ENCODE measurements at regions not wholly inside any gene's neighbourhood (a gene's known extent, or its start where the extent isn't known, plus 50 kb on each side); places are given as distances from the start of the nearest gene placed in this dataset.

DNA sequence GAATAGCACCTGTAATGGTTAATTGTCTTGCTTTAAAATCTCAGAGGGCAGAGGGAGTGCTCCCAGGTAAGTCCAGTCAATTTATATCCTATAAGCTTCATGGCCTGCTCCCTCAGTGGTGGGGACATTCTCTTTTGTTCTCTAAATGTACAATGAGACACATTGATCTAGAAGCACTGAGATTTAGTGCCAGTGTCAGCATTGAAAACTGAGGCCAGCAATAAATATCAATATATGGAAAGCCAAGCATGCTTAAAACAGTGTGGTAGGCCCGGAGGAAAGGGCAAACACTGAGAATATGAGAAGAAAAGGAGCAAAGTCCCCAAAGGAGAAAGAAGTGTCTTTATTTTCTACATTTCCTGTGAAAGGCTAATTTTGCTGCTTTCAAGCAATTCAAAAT lies 68.4 kb upstream of the CCN2 start:
- TF ChIP-seq EZH2 (IDR thresholded peaks at IDR 0.05; ENCODE audit: borderline replicate concordance) = no peak
- TF ChIP-seq, protein P1, sequence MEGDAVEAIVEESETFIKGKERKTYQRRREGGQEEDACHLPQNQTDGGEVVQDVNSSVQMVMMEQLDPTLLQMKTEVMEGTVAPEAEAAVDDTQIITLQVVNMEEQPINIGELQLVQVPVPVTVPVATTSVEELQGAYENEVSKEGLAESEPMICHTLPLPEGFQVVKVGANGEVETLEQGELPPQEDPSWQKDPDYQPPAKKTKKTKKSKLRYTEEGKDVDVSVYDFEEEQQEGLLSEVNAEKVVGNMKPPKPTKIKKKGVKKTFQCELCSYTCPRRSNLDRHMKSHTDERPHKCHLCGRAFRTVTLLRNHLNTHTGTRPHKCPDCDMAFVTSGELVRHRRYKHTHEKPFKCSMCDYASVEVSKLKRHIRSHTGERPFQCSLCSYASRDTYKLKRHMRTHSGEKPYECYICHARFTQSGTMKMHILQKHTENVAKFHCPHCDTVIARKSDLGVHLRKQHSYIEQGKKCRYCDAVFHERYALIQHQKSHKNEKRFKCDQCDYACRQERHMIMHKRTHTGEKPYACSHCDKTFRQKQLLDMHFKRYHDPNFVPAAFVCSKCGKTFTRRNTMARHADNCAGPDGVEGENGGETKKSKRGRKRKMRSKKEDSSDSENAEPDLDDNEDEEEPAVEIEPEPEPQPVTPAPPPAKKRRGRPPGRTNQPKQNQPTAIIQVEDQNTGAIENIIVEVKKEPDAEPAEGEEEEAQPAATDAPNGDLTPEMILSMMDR (IDR thresholded peaks at IDR 0.05; ENCODE audit: poor library complexity) = no peak
- TF ChIP-seq EZH2phosphoT487 (IDR thresholded peaks at IDR 0.05; ENCODE audit: low read depth, severe bottlenecking, unreplicated experiment) = no peak
